GM12878 (cell line): ENCODE measurements at regions not wholly inside any gene's neighbourhood (a gene's known extent, or its start where the extent isn't known, plus 50 kb on each side); places are given as distances from the start of the nearest gene placed in this dataset.

Experiments used
- ATAC-seq: fragments of 200-7000 bp; cut with Tn5 transposase; 3 replicates; pipeline ENCODE4 v1.9.1; 2020; ENCODE audit warnings: mild to moderate bottlenecking, moderate library complexity
- BruUV-seq: library from RNA; stranded (reverse); fragments of 400-500 nt; replicated peaks from 2 replicates; lab custom pipeline; 2021; lab: Mats Ljungman, UMichigan
- CTCF ChIA-PET: fragments of 300-600 bp; sonication (Branson Sonifier 250); formaldehyde crosslinking; extraction: SDS; loops from one replicate; lab custom pipeline; 2021; ENCODE audit warnings: inconsistent platforms; lab: Yijun Ruan, JAX
- POLR2A ChIA-PET: fragments of 350-600 bp; formaldehyde crosslinking; extraction: SDS; loops from one replicate; lab custom pipeline; 2021; ENCODE audit warnings: inconsistent platforms; lab: Charles Lee
- RAD21 ChIA-PET: fragments of 300-600 bp; sonication (Branson Sonifier 250); formaldehyde crosslinking; loops from one replicate; lab custom pipeline; 2023; ENCODE audit warnings: antibody characterized with exemption; ENCODE audit not compliant: unreplicated experiment; lab: Charles Lee
- SMC1A ChIA-PET: fragments of 300-600 bp; sonication (Branson Sonifier 250); formaldehyde crosslinking; loops from one replicate; lab custom pipeline; 2023; ENCODE audit not compliant: unreplicated experiment, uncharacterized antibody; lab: Charles Lee
- DNase-seq: peaks from one replicate; pipeline ENCODE4 v3.0.0-alpha.2; 2011; ENCODE audit warnings: low read depth, low spot score
- FAIRE-seq: peaks from 3 replicates; lab custom pipeline; 2011; peaks lifted over from hg19 to GRCh38; lab: Jason Lieb, UNC
- H2AFZ ChIP-seq: 2 replicates; pipeline ENCODE4 v1.6.0; 2011; ENCODE audit warnings: low read depth, low read length, control low read depth; ENCODE audit not compliant: control insufficient read depth
- H3K27ac ChIP-seq: 2 replicates; pipeline ENCODE4 v1.5.1; 2011; ENCODE audit warnings: control low read depth; ENCODE audit not compliant: control insufficient read depth, insufficient read depth
- H3K27me3 ChIP-seq, 2 experiments: replicated peaks in 1 of 2; 2 replicates each; pipeline versions ENCODE4 v1.6.0 to v1.6.1; 2011; ENCODE audit warnings: low read length in 1 of 2; ENCODE audit not compliant: control insufficient read depth in 2 of 2, insufficient read depth in 2 of 2
- H3K36me3 ChIP-seq, 2 experiments: 2 replicates each; pipeline ENCODE4 v1.5.1; 2011; ENCODE audit warnings: low read length in 1 of 2; ENCODE audit not compliant: control insufficient read depth in 2 of 2, insufficient read depth in 2 of 2
- H3K4me1 ChIP-seq: 2 replicates; pipeline ENCODE4 v1.6.1; 2011; ENCODE audit warnings: mild to moderate bottlenecking, low read length, moderate library complexity, mixed read lengths; ENCODE audit not compliant: control insufficient read depth, insufficient read depth
- H3K4me2 ChIP-seq: 2 replicates; pipeline ENCODE4 v1.6.0; 2011; ENCODE audit warnings: control low read depth; ENCODE audit not compliant: control insufficient read depth, insufficient read depth
- H3K4me3 ChIP-seq: fragments of 200-600 bp; sonication (generic); 2 replicates; pipeline ENCODE4 v1.5.1; 2016
- H3K79me2 ChIP-seq: 2 replicates; pipeline ENCODE4 v1.6.0; 2011; ENCODE audit warnings: low read length; ENCODE audit not compliant: control insufficient read depth, insufficient read depth
- H3K9ac ChIP-seq: 2 replicates; pipeline ENCODE4 v1.8.0; 2011; ENCODE audit warnings: low read length, control low read depth, mixed read lengths; ENCODE audit not compliant: control insufficient read depth, insufficient read depth
- H3K9me3 ChIP-seq: replicated peaks from 3 replicates; pipeline ENCODE4 v1.5.1; 2011; ENCODE audit warnings: mild to moderate bottlenecking, low read length; ENCODE audit not compliant: control insufficient read depth, insufficient read depth
- H4K20me1 ChIP-seq: 2 replicates; pipeline ENCODE4 v1.6.0; 2011; ENCODE audit not compliant: control insufficient read depth, insufficient read depth
- BHLHE40 ChIP-seq, 2 experiments: fragments of 450-650 bp in 1 of 2; IDR thresholded peaks; 2 replicates each; pipeline ENCODE4 v1.6.1; 2011 to 2017; ENCODE audit warnings: low read depth in 2 of 2, borderline replicate concordance in 1 of 2, improper control_type of control experiment in 1 of 2, low read length in 1 of 2, mild to moderate bottlenecking in 1 of 2
- CBX5 ChIP-seq: sonication (generic); IDR thresholded peaks from 2 replicates; pipeline ENCODE4 v1.6.1; 2016; ENCODE audit warnings: low read depth, moderate library complexity, mild to moderate bottlenecking, inconsistent platforms
- CTCF ChIP-seq, 3 experiments: IDR thresholded peaks in 2 of 3; conservative IDR thresholded peaks in 1 of 3; 2 replicates each; pipeline ENCODE4 v1.5.1; 2011; ENCODE audit warnings: low read depth in 3 of 3, low read length in 3 of 3, mild to moderate bottlenecking in 3 of 3, control low read depth in 2 of 3, moderate library complexity in 2 of 3, inconsistent platforms in 1 of 3, mixed read lengths in 1 of 3; ENCODE audit not compliant: control insufficient read depth in 2 of 3, insufficient read depth in 1 of 3; ENCODE audit errors: extremely low read depth in 1 of 3
- FOS ChIP-seq: IDR thresholded peaks from 3 replicates; pipeline ENCODE4 v1.6.1; 2011; ENCODE audit warnings: borderline replicate concordance; ENCODE audit not compliant: insufficient read length; ENCODE audit errors: extremely low read depth
- MTA3 ChIP-seq: IDR thresholded peaks from 2 replicates; pipeline ENCODE4 v1.6.1; 2012; ENCODE audit warnings: low read length, inconsistent platforms, borderline replicate concordance
- NKRF ChIP-seq: fragments of 450-650 bp; conservative IDR thresholded peaks from 2 replicates; pipeline ENCODE4 v1.6.1; 2017; ENCODE audit warnings: mild to moderate bottlenecking, moderate library complexity
- NR2C1 ChIP-seq: fragments of 450-650 bp; IDR thresholded peaks from 2 replicates; pipeline ENCODE4 v1.6.1; 2017; ENCODE audit warnings: antibody characterized with exemption, mild to moderate bottlenecking, moderate library complexity
- POU2F2 ChIP-seq: IDR thresholded peaks from 3 replicates; pipeline ENCODE4 v1.6.1; 2011; ENCODE audit warnings: low read depth, mild to moderate bottlenecking, low read length, borderline replicate concordance
- RUNX3 ChIP-seq: IDR thresholded peaks from 2 replicates; pipeline ENCODE4 v1.6.1; 2012; ENCODE audit warnings: low read length, inconsistent platforms
- SIX5 ChIP-seq: IDR thresholded peaks from 2 replicates; pipeline ENCODE4 v1.6.1; 2011; ENCODE audit warnings: mild to moderate bottlenecking, low read depth, low read length, moderate library complexity; ENCODE audit not compliant: severe bottlenecking
- SMARCA5 ChIP-seq: fragments of 450-650 bp; IDR thresholded peaks from 2 replicates; pipeline ENCODE4 v1.6.1; 2017; ENCODE audit warnings: mild to moderate bottlenecking
- TCF7 ChIP-seq: IDR thresholded peaks from 2 replicates; pipeline ENCODE4 v1.6.1; 2014; ENCODE audit warnings: antibody characterized with exemption, borderline replicate concordance
- ZNF207 ChIP-seq: fragments of 450-650 bp; IDR thresholded peaks from 2 replicates; pipeline ENCODE4 v1.6.1; 2014; ENCODE audit warnings: antibody characterized with exemption, mild to moderate bottlenecking, borderline replicate concordance
- ZNF217 ChIP-seq: fragments of 450-650 bp; IDR thresholded peaks from 2 replicates; pipeline ENCODE4 v1.6.1; 2017; ENCODE audit warnings: antibody characterized with exemption, mild to moderate bottlenecking
- WGBS: methylation state at CpG from one replicate; pipeline ENCODE4 v1.1.6; 2016; ENCODE audit warnings: low lambda C conversion rate; ENCODE audit not compliant: insufficient replicate concordance, insufficient coverage; ENCODE audit errors: missing lambda C conversion rate; 5-methylcytosine and 5-hydroxymethylcytosine counted together
- in situ Hi-C: fragments of 300-500 bp; cut with MboI; formaldehyde crosslinking; loops from 9 replicates; pipeline ENCODE4 v1.14.3; 2018; ENCODE audit warnings: mixed read lengths
- intact Hi-C: fragments of 100-400 bp; cut with micrococcal nuclease; formaldehyde crosslinking; loops from one replicate; pipeline ENCODE4 v1.14.2; 2022; ENCODE audit not compliant: unreplicated experiment

GRCh38 chr5:128775558-128775957 lies 189.7 kb upstream of the SLC27A6 start:
- WGBS, result 14% methylated on average over 3 of the region's 3 CpGs
- H2AFZ ChIP-seq, result no peak overlapping the region
- ATAC-seq (no peak), DNase-seq (no peak), FAIRE-seq (no peak)
- ChIA-PET SMC1A (no interaction called here), CTCF (no interaction called here), POLR2A (no interaction called here), RAD21 (no interaction called here)
- no peaks in the 10 kb centered on the region for H3K27me3 ChIP-seq
- in situ Hi-C loops (no loop called here), intact Hi-C loops (no loop called here)
- no peak overlapping the region for H3K9ac ChIP-seq
- no peak overlapping the region for H3K4me2 ChIP-seq
- TF ChIP-seq ZNF207 (no peak), TCF7 (no peak), BHLHE40 (IDR thresholded peaks at IDR 0.05; ENCODE audit: borderline replicate concordance in 1 of 2, low read depth in 2 of 2, low read length in 1 of 2) (no peak), CTCF (IDR thresholded peaks at IDR 0.05 in 2 of 3, conservative IDR thresholded peaks at IDR 0.05 in 1 of 3; ENCODE audit: control insufficient read depth in 2 of 3, extremely low read depth in 1 of 3, insufficient read depth in 1 of 3, low read depth in 3 of 3, low read length in 3 of 3) (no peak), SMARCA5 (no peak), SIX5 (no peak), FOS (no peak), POU2F2 (no peak), RUNX3 (no peak), NKRF (no peak), NR2C1 (no peak), ZNF217 (no peak), MTA3 (no peak), CBX5 (no peak)
- H4K20me1 ChIP-seq, result no peaks in the 10 kb centered on the region
- H3K27ac ChIP-seq, result no peak overlapping the region
- peaks cover 6% of the 10 kb centered on the region for H3K4me1 ChIP-seq
- no TSS peak for BruUV-seq
- no peaks in the 10 kb centered on the region for H3K79me2 ChIP-seq
- H3K9me3 ChIP-seq, result no peaks in the 10 kb centered on the region
- no peak overlapping the region for H3K4me3 ChIP-seq
- H3K36me3 ChIP-seq, result no peaks in the 10 kb centered on the region
